Activated naive CD8-positive, alpha-beta T cell treated with anti-CD3 and anti-CD28 coated beads, Interleukin-2, amount 10 ng/mL, durations not matched to agents 7 days and 5 days (primary cell): ENCODE measurements at regions not wholly inside any gene's neighbourhood (a gene's known extent, or its start where the extent isn't known, plus 50 kb on each side); places are given as distances from the start of the nearest gene placed in this dataset.

ENCODE experiments used
- ATAC-seq: fragments of 150-1000 bp; cut with Tn5 transposase; one replicate; pipeline ENCODE4 v1.10.0; 2021; ENCODE audit warnings: low read depth, moderate library complexity
- POLR2A ChIA-PET: fragments of 350-600 bp; sonication (Branson Sonifier 250); formaldehyde crosslinking; loops from one replicate; lab custom pipeline; 2021; ENCODE audit warnings: antibody characterized with exemption; lab: Charles Lee
- DNase-seq: peaks from one replicate; pipeline ENCODE4 v3.0.0; 2021
- H3K27ac Mint-ChIP-seq: one replicate; pipeline ENCODE4 v1.8.0; 2022; ENCODE audit warnings: mild to moderate bottlenecking, mixed read lengths
- H3K27me3 Mint-ChIP-seq: one replicate; pipeline ENCODE4 v1.8.0; 2022; ENCODE audit warnings: mild to moderate bottlenecking, moderate library complexity, mixed read lengths
- H3K36me3 Mint-ChIP-seq: one replicate; pipeline ENCODE4 v1.8.0; 2021; ENCODE audit warnings: mild to moderate bottlenecking, mixed read lengths
- H3K4me1 Mint-ChIP-seq: one replicate; pipeline ENCODE4 v1.8.0; 2021; ENCODE audit warnings: mixed read lengths
- H3K4me3 Mint-ChIP-seq: one replicate; pipeline ENCODE4 v1.8.0; 2022; ENCODE audit warnings: mild to moderate bottlenecking, moderate library complexity, mixed read lengths
- H3K9me3 Mint-ChIP-seq: one replicate; pipeline ENCODE4 v1.8.0; 2021; ENCODE audit warnings: mixed read lengths

GRCh38 chr9:107866711-107867311, 377.2 kb upstream of the KLF4 start:
- Mint-ChIP-seq H3K27me3 (no peaks in the 10 kb centered on the region), H3K4me1 (no peaks in the 10 kb centered on the region), H3K27ac (no peak overlapping the region), H3K36me3 (no peaks in the 10 kb centered on the region), H3K9me3 (no peaks in the 10 kb centered on the region), H3K4me3 (no peak overlapping the region)
- ATAC-seq (no peak), DNase-seq (no peak)
- POLR2A ChIA-PET, result no interaction called here

DNA sequence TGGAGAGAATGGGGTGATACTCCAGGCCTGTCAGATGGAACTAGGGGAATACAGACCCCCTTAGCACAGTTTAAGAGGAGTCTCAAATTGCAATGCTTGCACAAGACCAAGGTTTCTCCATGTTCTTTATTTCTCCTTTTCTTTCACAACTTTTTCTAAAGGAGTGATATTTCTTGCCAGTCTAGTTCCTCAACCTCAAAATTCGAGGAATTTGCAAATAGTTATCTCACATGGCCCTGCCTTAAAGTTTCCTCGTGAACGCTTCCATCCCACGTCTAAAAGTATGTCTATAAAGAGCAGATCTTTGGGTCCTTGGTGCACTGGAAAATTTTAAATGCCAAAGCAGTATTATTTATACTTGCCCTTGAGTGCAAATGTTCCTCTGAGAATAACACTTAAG, 373.8 kb upstream of the KLF4 start:
- H3K4me1 Mint-ChIP-seq, result no peaks in the 10 kb centered on the region
- H3K4me3 Mint-ChIP-seq, result no peak overlapping the region
- DNase-seq (no peak), ATAC-seq (no peak)
- POLR2A ChIA-PET, result no interaction called here
- H3K27me3 Mint-ChIP-seq, result no peaks in the 10 kb centered on the region
- H3K9me3 Mint-ChIP-seq, result no peaks in the 10 kb centered on the region
- H3K36me3 Mint-ChIP-seq, result no peaks in the 10 kb centered on the region
- no peak overlapping the region for H3K27ac Mint-ChIP-seq

- Mint-ChIP-seq H3K4me1 (no peaks in the 10 kb centered on the region), H3K27me3 (no peaks in the 10 kb centered on the region), H3K27ac (no peak overlapping the region), H3K36me3 (no peaks in the 10 kb centered on the region), H3K9me3 (no peaks in the 10 kb centered on the region), H3K4me3 (no peak overlapping the region)
- POLR2A ChIA-PET, result no interaction called here
- ATAC-seq, result no peak
- DNase-seq, result no peak
Measured at GRCh38 chr9:107862881-107863280, 373.3 kb upstream of the KLF4 start.

DNA sequence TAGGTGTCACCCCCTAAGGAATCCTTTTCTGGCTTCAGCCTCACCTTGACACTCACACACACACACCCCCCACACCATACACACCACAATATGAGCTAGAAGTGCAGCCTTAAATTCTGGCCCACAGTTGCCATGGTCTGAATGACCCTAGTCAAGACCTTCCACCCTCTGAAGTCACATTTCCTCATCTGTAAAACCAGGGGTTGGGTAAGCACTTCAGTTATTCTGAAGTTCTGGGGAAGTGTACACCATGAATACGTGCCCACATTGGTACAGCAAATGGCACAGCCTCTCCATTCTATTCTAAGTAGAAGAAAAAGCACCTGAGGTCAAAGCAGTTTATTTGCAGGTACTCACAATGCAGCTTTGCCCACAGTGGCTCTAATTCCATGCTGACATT, 372.8 kb upstream of the KLF4 start:
- POLR2A ChIA-PET, result no interaction called here
- DNase-seq, result no peak
- H3K4me1 Mint-ChIP-seq, result no peaks in the 10 kb centered on the region
- H3K27me3 Mint-ChIP-seq, result no peaks in the 10 kb centered on the region
- no peak overlapping the region for H3K27ac Mint-ChIP-seq
- H3K4me3 Mint-ChIP-seq, result no peak overlapping the region
- H3K9me3 Mint-ChIP-seq, result no peaks in the 10 kb centered on the region
- ATAC-seq, result no peak
- no peaks in the 10 kb centered on the region for H3K36me3 Mint-ChIP-seq

DNA sequence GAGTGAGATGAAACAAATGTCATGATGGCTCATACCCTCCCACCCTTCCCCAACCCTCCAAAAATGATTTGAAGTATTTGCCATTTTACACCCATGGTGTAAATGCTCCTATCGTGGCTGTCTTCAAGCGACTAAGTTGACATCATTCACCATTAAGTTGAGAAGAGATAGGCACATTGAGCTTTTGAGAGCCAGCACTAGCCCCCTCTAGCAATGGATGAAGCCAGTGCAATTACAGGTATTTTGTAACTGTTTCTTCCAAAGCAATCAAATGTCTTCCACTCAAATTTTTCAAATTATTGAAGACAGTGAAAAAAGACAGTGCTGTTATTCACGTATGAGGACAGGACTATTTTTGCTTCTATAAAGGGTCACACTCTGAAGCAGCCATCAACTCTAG, 371.5 kb upstream of the KLF4 start:
- Mint-ChIP-seq H3K4me3 (no peak overlapping the region), H3K36me3 (no peaks in the 10 kb centered on the region), H3K27ac (no peak overlapping the region), H3K4me1 (no peaks in the 10 kb centered on the region), H3K27me3 (no peaks in the 10 kb centered on the region), H3K9me3 (peaks cover 2% of the 10 kb centered on the region)
- DNase-seq (no peak), ATAC-seq (no peak)
- POLR2A ChIA-PET, result no interaction called here

DNA sequence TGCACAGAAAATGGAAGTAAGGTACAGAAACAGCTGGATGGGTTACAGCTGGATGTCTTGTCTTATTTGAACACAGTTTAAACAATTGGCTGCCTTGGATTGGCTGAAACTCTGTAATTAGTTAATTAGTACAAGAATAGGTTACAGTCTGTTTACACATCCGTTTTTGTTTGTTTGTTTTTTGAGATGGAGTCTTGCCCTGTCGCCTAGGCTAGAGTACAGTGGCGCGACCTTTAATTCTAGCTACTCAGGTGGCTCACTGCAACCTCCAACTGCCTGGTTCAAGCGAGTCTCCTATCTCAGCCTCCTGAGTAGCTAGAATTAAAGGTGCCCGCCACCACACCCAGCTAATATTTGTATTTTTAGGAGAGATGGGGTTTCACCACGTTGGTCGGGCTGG, 368.7 kb upstream of the KLF4 start:
- no peak for ATAC-seq
- Mint-ChIP-seq H3K4me3 (no peak overlapping the region), H3K36me3 (no peaks in the 10 kb centered on the region), H3K27me3 (no peaks in the 10 kb centered on the region), H3K9me3 (peaks cover 2% of the 10 kb centered on the region), H3K27ac (no peak overlapping the region), H3K4me1 (no peaks in the 10 kb centered on the region)
- DNase-seq, result no peak
- POLR2A ChIA-PET, result no interaction called here

DNA sequence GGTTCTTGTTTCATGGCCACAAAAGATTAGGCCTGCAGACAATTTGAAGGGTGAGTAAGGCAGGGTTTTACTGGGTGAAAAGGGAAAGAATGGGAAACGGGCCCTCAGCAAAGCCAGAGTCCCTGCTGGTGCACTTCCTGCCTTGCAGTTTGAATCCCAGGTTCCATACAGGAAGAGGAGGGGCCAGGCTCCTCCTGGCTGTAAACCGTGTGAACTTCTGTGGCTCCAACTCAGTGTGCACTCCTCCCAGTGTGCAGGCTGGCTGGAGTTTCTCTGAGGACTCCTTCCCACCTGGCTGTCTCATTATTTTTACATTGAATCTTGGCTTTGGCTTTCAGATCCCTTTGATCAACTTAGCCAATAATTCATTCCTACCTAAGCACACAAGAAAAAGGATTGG, 367.1 kb upstream of the KLF4 start:
- ATAC-seq (no peak), DNase-seq (no peak)
- no peaks in the 10 kb centered on the region for H3K27me3 Mint-ChIP-seq
- no peak overlapping the region for H3K27ac Mint-ChIP-seq
- H3K9me3 Mint-ChIP-seq, result peaks cover 2% of the 10 kb centered on the region
- POLR2A ChIA-PET, result no interaction called here
- no peaks in the 10 kb centered on the region for H3K4me1 Mint-ChIP-seq
- H3K36me3 Mint-ChIP-seq, result no peaks in the 10 kb centered on the region
- H3K4me3 Mint-ChIP-seq, result no peak overlapping the region

DNA sequence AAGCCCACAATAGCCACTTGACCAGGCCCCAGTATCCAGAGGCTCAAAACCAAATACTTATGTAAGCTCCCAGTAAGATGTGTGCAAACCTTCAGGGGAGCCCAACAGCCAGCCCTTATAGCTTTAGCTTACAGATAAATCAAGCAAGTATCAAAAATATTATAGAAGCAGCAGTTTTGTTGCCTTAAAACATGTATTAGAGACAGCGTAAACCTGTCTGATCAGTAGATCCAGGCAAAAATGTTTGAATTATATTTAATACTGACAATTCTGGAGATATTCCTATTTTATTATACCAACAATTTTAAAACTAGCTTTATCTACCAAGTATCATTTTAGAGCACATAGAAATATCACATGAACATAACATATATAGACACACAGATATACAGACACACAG, 365.6 kb upstream of the KLF4 start:
- H3K27ac Mint-ChIP-seq, result no peak overlapping the region
- ATAC-seq (no peak), DNase-seq (no peak)
- no peaks in the 10 kb centered on the region for H3K27me3 Mint-ChIP-seq
- H3K4me3 Mint-ChIP-seq, result no peak overlapping the region
- no peaks in the 10 kb centered on the region for H3K4me1 Mint-ChIP-seq
- POLR2A ChIA-PET, result no interaction called here
- peaks cover 2% of the 10 kb centered on the region for H3K9me3 Mint-ChIP-seq
- no peaks in the 10 kb centered on the region for H3K36me3 Mint-ChIP-seq

DNA sequence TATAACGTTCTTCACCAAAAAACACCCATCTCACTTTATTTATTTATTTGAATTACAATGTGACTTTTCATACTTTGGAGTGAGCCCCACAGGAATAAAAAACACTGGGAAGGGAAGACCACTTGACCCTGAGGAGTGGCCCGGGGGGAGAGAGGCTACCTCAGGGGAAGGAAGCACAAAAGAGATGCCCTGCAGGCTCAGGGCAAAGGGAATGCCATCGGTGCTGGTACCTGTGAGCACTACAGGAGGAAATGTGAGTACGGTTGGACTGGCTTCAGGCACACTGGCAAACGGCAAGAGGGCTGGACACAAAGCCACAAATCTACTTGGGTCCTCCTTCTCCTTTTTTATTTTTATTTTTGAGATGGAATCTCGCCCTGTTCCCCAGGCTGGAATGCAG, 363.9 kb upstream of the KLF4 start:
- H3K4me3 Mint-ChIP-seq, result no peak overlapping the region
- ATAC-seq (no peak), DNase-seq (no peak)
- H3K4me1 Mint-ChIP-seq, result no peaks in the 10 kb centered on the region
- H3K36me3 Mint-ChIP-seq, result no peaks in the 10 kb centered on the region
- no peaks in the 10 kb centered on the region for H3K27me3 Mint-ChIP-seq
- H3K27ac Mint-ChIP-seq, result no peak overlapping the region
- peaks cover 2% of the 10 kb centered on the region for H3K9me3 Mint-ChIP-seq
- POLR2A ChIA-PET, result no interaction called here

- no peak for ATAC-seq
- Mint-ChIP-seq H3K36me3 (no peaks in the 10 kb centered on the region), H3K4me1 (no peaks in the 10 kb centered on the region), H3K27ac (no peak overlapping the region), H3K27me3 (no peaks in the 10 kb centered on the region), H3K9me3 (peaks cover 2% of the 10 kb centered on the region), H3K4me3 (no peak overlapping the region)
- POLR2A ChIA-PET, result no interaction called here
- DNase-seq, result no peak
Measured at GRCh38 chr9:107852891-107853290, 363.3 kb upstream of the KLF4 start.

- H3K4me3 Mint-ChIP-seq, result no peak overlapping the region
- ATAC-seq (no peak), DNase-seq (no peak)
- POLR2A ChIA-PET, result no interaction called here
- H3K27me3 Mint-ChIP-seq, result no peaks in the 10 kb centered on the region
- no peak overlapping the region for H3K27ac Mint-ChIP-seq
- no peaks in the 10 kb centered on the region for H3K36me3 Mint-ChIP-seq
- H3K9me3 Mint-ChIP-seq, result peaks cover 3% of the 10 kb centered on the region
- H3K4me1 Mint-ChIP-seq, result no peaks in the 10 kb centered on the region
Measured at GRCh38 chr9:107850653-107851052, 361.1 kb upstream of the KLF4 start.

DNA sequence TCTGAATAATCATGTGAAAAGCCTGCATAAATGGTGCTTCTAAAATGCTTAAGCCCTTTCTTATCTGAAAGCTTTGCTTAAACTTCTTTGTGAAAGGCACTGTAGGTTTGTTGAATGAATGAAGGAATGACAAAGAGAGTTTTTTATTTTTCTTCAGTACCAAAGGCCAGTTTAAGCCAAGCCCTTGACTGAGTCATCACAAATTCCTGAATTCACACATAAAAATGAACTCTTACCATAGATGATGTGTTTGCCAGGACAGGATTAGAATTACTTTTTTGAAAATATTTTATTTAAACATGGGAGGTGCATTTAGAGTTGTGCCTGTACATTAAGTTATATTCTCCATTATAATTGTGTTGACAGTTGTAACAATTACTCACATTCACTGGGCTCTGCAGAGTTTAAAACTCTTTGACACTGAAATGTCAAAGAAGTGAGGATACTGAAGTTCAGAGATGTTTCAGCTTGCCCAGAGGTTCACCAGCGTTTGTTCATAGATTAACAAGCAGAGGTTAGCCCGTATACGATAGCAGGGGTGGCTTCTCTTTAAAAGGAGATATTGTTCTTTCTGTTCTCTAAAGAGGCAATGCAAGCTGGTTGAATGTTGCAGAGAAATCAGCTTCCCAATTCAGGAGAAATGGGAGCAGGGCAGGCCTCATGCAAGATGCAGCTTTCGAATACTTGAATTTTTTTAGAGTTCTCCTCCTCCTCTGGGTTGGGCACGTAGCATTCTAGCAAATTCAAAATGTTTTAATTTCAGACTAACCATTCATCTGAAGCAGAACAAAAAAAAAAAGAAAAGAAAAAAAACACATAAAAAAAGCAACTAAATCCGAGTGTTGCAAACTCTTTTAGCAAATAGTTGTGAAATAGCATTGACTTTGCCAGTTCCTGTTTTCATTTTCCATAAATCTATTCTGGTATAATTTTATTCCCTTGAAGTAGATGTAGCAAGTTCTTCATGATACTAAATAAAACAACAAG, 358.7 kb upstream of the KLF4 start:
- DNase-seq, result no peak
- H3K36me3 Mint-ChIP-seq, result no peaks in the 10 kb centered on the region
- H3K4me1 Mint-ChIP-seq, result no peaks in the 10 kb centered on the region
- no peaks in the 10 kb centered on the region for H3K27me3 Mint-ChIP-seq
- H3K9me3 Mint-ChIP-seq, result peaks cover 5% of the 10 kb centered on the region
- POLR2A ChIA-PET, result no interaction called here
- no peak overlapping the region for H3K27ac Mint-ChIP-seq
- no peak for ATAC-seq
- no peak overlapping the region for H3K4me3 Mint-ChIP-seq

GRCh38 chr9:107842530-107842929, 353.0 kb upstream of the KLF4 start:
- Mint-ChIP-seq H3K9me3 (peaks cover 5% of the 10 kb centered on the region), H3K36me3 (no peaks in the 10 kb centered on the region), H3K4me1 (no peaks in the 10 kb centered on the region), H3K4me3 (no peak overlapping the region), H3K27ac (no peak overlapping the region), H3K27me3 (no peaks in the 10 kb centered on the region)
- POLR2A ChIA-PET, result no interaction called here
- ATAC-seq (no peak), DNase-seq (no peak)

- no peaks in the 10 kb centered on the region for H3K36me3 Mint-ChIP-seq
- POLR2A ChIA-PET, result no interaction called here
Measured at GRCh38 chr9:107841076-107841475, 351.5 kb upstream of the KLF4 start.

More at GRCh38 chr9:107841076-107841475, 351.5 kb upstream of the KLF4 start:
- Mint-ChIP-seq H3K27ac (no peak overlapping the region), H3K27me3 (peaks cover under 1% of the 10 kb centered on the region), H3K4me3 (no peak overlapping the region), H3K9me3 (peaks cover 7% of the 10 kb centered on the region), H3K4me1 (no peaks in the 10 kb centered on the region)
- no peak for ATAC-seq
- DNase-seq, result no peak
